ENCODE measurements at regions not wholly inside any gene's neighbourhood (a gene's known extent, or its start where the extent isn't known, plus 50 kb on each side); places are given as distances from the start of the nearest gene placed in this dataset.

GRCh38 chr12:83210933-83211332 lies 524.2 kb downstream of the TMTC2 start:
- H3K4me3 ChIP-seq (ENCODE audit: severe bottlenecking), result no peak overlapping the region
- ATAC-seq (ENCODE audit: low read depth) (no peak), DNase-seq (ENCODE audit: low spot score) (no peak)
- H3K27me3 ChIP-seq (ENCODE audit: insufficient read depth, poor library complexity, severe bottlenecking), result no peaks in the 10 kb centered on the region
- H3K9me3 ChIP-seq (ENCODE audit: severe bottlenecking), result no peaks in the 10 kb centered on the region
- no peaks in the 10 kb centered on the region for H3K4me1 ChIP-seq (ENCODE audit: insufficient read depth, poor library complexity, severe bottlenecking)
- no peak overlapping the region for H3K27ac ChIP-seq (ENCODE audit: poor library complexity, severe bottlenecking)
- no peaks in the 10 kb centered on the region for H3K36me3 ChIP-seq (ENCODE audit: low read depth)
- TF ChIP-seq CTCF (IDR thresholded peaks at IDR 0.05; ENCODE audit: poor library complexity, severe bottlenecking), result no peak

GRCh38 chr12:83199069-83199468 lies 512.4 kb downstream of the TMTC2 start:
- no peak for ATAC-seq (ENCODE audit: low read depth)
- DNase-seq (ENCODE audit: low spot score), result no peak
- no peaks in the 10 kb centered on the region for H3K36me3 ChIP-seq (ENCODE audit: low read depth)
- H3K4me1 ChIP-seq (ENCODE audit: insufficient read depth, poor library complexity, severe bottlenecking), result no peaks in the 10 kb centered on the region
- no peak for TF ChIP-seq CTCF (IDR thresholded peaks at IDR 0.05; ENCODE audit: poor library complexity, severe bottlenecking)
- no peaks in the 10 kb centered on the region for H3K27me3 ChIP-seq (ENCODE audit: insufficient read depth, poor library complexity, severe bottlenecking)
- H3K4me3 ChIP-seq (ENCODE audit: severe bottlenecking), result no peak overlapping the region
- H3K9me3 ChIP-seq (ENCODE audit: severe bottlenecking), result no peaks in the 10 kb centered on the region
- H3K27ac ChIP-seq (ENCODE audit: poor library complexity, severe bottlenecking), result no peak overlapping the region

- Histone ChIP-seq H3K4me3 (ENCODE audit: severe bottlenecking) (no peak overlapping the region), H3K36me3 (ENCODE audit: low read depth) (no peaks in the 10 kb centered on the region), H3K27me3 (ENCODE audit: insufficient read depth, poor library complexity, severe bottlenecking) (no peaks in the 10 kb centered on the region), H3K27ac (ENCODE audit: poor library complexity, severe bottlenecking) (no peak overlapping the region), H3K9me3 (ENCODE audit: severe bottlenecking) (no peaks in the 10 kb centered on the region), H3K4me1 (ENCODE audit: insufficient read depth, poor library complexity, severe bottlenecking) (no peaks in the 10 kb centered on the region)
- no peak for DNase-seq (ENCODE audit: low spot score)
- no peak for TF ChIP-seq CTCF (IDR thresholded peaks at IDR 0.05; ENCODE audit: poor library complexity, severe bottlenecking)
- no peak for ATAC-seq (ENCODE audit: low read depth)
Observed at GRCh38 chr12:83198291-83199015, 511.7 kb downstream of the TMTC2 start.

GRCh38 chr12:83197483-83197914 lies 510.8 kb downstream of the TMTC2 start:
- no peak for DNase-seq (ENCODE audit: low spot score)
- ATAC-seq (ENCODE audit: low read depth), result no peak
- no peak overlapping the region for H3K4me3 ChIP-seq (ENCODE audit: severe bottlenecking)
- no peaks in the 10 kb centered on the region for H3K36me3 ChIP-seq (ENCODE audit: low read depth)
- no peaks in the 10 kb centered on the region for H3K9me3 ChIP-seq (ENCODE audit: severe bottlenecking)
- H3K4me1 ChIP-seq (ENCODE audit: insufficient read depth, poor library complexity, severe bottlenecking), result no peaks in the 10 kb centered on the region
- no peak overlapping the region for H3K27ac ChIP-seq (ENCODE audit: poor library complexity, severe bottlenecking)
- H3K27me3 ChIP-seq (ENCODE audit: insufficient read depth, poor library complexity, severe bottlenecking), result no peaks in the 10 kb centered on the region
- no peak for TF ChIP-seq CTCF (IDR thresholded peaks at IDR 0.05; ENCODE audit: poor library complexity, severe bottlenecking)

GRCh38 chr12:83196694-83197350 lies 510.1 kb downstream of the TMTC2 start:
- DNase-seq (ENCODE audit: low spot score), result no peak
- Histone ChIP-seq H3K27me3 (ENCODE audit: insufficient read depth, poor library complexity, severe bottlenecking) (no peaks in the 10 kb centered on the region), H3K4me1 (ENCODE audit: insufficient read depth, poor library complexity, severe bottlenecking) (no peaks in the 10 kb centered on the region), H3K4me3 (ENCODE audit: severe bottlenecking) (no peak overlapping the region), H3K27ac (ENCODE audit: poor library complexity, severe bottlenecking) (no peak overlapping the region), H3K36me3 (ENCODE audit: low read depth) (no peaks in the 10 kb centered on the region), H3K9me3 (ENCODE audit: severe bottlenecking) (no peaks in the 10 kb centered on the region)
- no peak for ATAC-seq (ENCODE audit: low read depth)
- no peak for TF ChIP-seq CTCF (IDR thresholded peaks at IDR 0.05; ENCODE audit: poor library complexity, severe bottlenecking)
